Fibroblast of pulmonary artery (primary cell): ENCODE measurements at regions not wholly inside any gene's neighbourhood (a gene's known extent, or its start where the extent isn't known, plus 50 kb on each side); places are given as distances from the start of the nearest gene placed in this dataset.

Source experiments
- DNase-seq: peaks from one replicate; pipeline ENCODE4 v3.0.0-alpha.2; 2010; ENCODE audit warnings: low read depth
- H3K4me3 ChIP-seq: replicated peaks from 2 replicates; pipeline ENCODE4 v1.5.1; 2011; ENCODE audit warnings: low read depth, mild to moderate bottlenecking, control low read depth, low read length, moderate library complexity
- CTCF ChIP-seq: IDR thresholded peaks from 2 replicates; pipeline ENCODE4 v1.5.1; 2011; ENCODE audit warnings: mild to moderate bottlenecking, control low read depth, low read length, inconsistent platforms; ENCODE audit errors: missing control alignments

- no peak for TF ChIP-seq CTCF
- DNase-seq: no peak
- no peak overlapping the region for H3K4me3 ChIP-seq
Observed at GRCh38 chr5:52190737-52191136, 597.0 kb upstream of the ITGA1 start.

DNA sequence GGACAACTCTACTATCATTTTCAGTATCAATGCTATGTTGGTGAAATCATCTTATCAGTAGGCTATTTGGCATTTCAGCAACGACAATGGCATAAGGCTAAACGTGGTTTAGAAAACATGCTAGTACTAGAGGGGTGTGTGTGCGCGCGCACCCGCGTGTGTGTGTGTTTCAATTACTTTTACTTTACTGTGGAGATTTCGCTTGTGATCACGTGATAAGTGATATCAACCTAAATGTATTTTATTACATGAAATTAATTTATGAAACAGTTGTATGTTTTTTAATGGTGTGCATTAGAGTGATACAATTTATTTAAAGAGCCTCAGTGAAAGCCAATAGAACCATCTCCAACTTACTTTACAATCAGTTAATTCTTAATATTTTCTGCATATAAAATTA, 587.9 kb upstream of the ITGA1 start:
- no peak for TF ChIP-seq CTCF

GRCh38 chr5:52202256-52202655, 585.5 kb upstream of the ITGA1 start:
- H3K4me3 ChIP-seq: no peak overlapping the region
- DNase-seq: no peak

More for the DNA sequence above, 587.9 kb upstream of the ITGA1 start:
- H3K4me3 ChIP-seq: no peak overlapping the region
- DNase-seq: no peak

GRCh38 chr5:52204310-52204709, 583.4 kb upstream of the ITGA1 start:
- TF ChIP-seq CTCF: no peak
- DNase-seq: no peak
- H3K4me3 ChIP-seq: no peak overlapping the region

More at GRCh38 chr5:52202256-52202655, 585.5 kb upstream of the ITGA1 start:
- no peak for TF ChIP-seq CTCF
